ENCODE measurements at regions not wholly inside any gene's neighbourhood (a gene's known extent, or its start where the extent isn't known, plus 50 kb on each side); places are given as distances from the start of the nearest gene placed in this dataset.

DNA sequence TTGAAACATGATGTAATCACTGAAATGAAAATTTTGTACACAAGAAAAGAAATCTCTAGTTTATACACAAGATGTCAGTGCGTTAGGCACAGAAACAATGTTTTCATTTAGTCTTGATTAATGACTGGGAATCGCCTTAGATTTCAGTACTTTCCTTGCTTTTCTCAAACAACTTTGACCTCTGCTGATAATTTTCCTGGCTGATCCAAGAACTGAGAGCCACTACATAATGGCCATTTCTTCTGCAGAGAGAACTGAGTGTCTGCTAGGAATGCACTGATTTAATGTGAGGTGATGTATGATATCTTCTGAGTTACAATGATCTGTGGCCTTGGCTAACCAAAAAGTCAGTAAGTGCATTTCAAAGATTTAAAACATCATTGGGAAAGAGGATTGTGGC is 308.1 kb downstream of the CTH start:
- no peak overlapping the region for H3K4ac ChIP-seq (ENCODE audit: low read depth, low read length)
- Mint-ChIP-seq H3K36me3 (ENCODE audit: insufficient read depth in 1 of 3, low read depth in 3 of 3) (no peaks in the 10 kb centered on the region), H3K4me3 (no peak overlapping the region), H3K27ac (no peak overlapping the region), H3K27me3 (ENCODE audit: low read depth) (peaks cover 4% of the 10 kb centered on the region; the same call in 1 of the 2 replicates), H3K9me3 (no peaks in the 10 kb centered on the region), H3K4me1 (peaks cover 0 to 5% of the 10 kb centered on the region in 2 experiments; a peak in 2 of 4 replicates)
- H2AFZ ChIP-seq (ENCODE audit: low read length): no peak overlapping the region
- no peak overlapping the region for H3K56ac ChIP-seq (ENCODE audit: insufficient read length, low read depth, low read length)
- no peak overlapping the region for H2BK5ac ChIP-seq (ENCODE audit: insufficient read length, low read length)
- no peak overlapping the region for H3K14ac ChIP-seq (ENCODE audit: insufficient read depth, low read length)
- H3K23me2 ChIP-seq (ENCODE audit: insufficient read length, low read depth, low read length, poor library complexity, severe bottlenecking): no peaks in the 10 kb centered on the region
- H2AK5ac ChIP-seq (ENCODE audit: insufficient read length, low read length): no peak overlapping the region
- no peak overlapping the region for H3T11ph ChIP-seq (ENCODE audit: low read length)
- no peaks in the 10 kb centered on the region for H3K9me3 ChIP-seq (ENCODE audit: control insufficient read depth, low read depth, low read length)
- no peak overlapping the region for H2BK20ac ChIP-seq (ENCODE audit: low read depth, low read length, poor library complexity, severe bottlenecking)
- no peaks in the 10 kb centered on the region for H3K79me1 ChIP-seq (ENCODE audit: insufficient read depth, low read depth, low read length, poor library complexity, severe bottlenecking)
- H3K23ac ChIP-seq (ENCODE audit: insufficient read length, low read depth, low read length): no peak overlapping the region
- H3K18ac ChIP-seq (ENCODE audit: insufficient read length, low read depth, low read length): no peak overlapping the region
- no peak overlapping the region for H4K91ac ChIP-seq (ENCODE audit: insufficient read length, low read depth, low read length)
- no peaks in the 10 kb centered on the region for H3K79me2 ChIP-seq (ENCODE audit: insufficient read depth, low read length)
- no peak overlapping the region for H3K9ac ChIP-seq (ENCODE audit: extremely low read depth, insufficient read length, low read length)
- no peaks in the 10 kb centered on the region for H3K27me3 ChIP-seq (ENCODE audit: insufficient read depth, low read length)
- H2BK15ac ChIP-seq (ENCODE audit: low read depth, low read length): no peak overlapping the region
- TF ChIP-seq, protein P1, sequence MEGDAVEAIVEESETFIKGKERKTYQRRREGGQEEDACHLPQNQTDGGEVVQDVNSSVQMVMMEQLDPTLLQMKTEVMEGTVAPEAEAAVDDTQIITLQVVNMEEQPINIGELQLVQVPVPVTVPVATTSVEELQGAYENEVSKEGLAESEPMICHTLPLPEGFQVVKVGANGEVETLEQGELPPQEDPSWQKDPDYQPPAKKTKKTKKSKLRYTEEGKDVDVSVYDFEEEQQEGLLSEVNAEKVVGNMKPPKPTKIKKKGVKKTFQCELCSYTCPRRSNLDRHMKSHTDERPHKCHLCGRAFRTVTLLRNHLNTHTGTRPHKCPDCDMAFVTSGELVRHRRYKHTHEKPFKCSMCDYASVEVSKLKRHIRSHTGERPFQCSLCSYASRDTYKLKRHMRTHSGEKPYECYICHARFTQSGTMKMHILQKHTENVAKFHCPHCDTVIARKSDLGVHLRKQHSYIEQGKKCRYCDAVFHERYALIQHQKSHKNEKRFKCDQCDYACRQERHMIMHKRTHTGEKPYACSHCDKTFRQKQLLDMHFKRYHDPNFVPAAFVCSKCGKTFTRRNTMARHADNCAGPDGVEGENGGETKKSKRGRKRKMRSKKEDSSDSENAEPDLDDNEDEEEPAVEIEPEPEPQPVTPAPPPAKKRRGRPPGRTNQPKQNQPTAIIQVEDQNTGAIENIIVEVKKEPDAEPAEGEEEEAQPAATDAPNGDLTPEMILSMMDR (conservative IDR thresholded peaks at IDR 0.05): no peak
- H2BK12ac ChIP-seq (ENCODE audit: insufficient read length, low read depth, low read length): no peak overlapping the region
- no peak for DNase-seq
- no peaks in the 10 kb centered on the region for H4K20me1 ChIP-seq (ENCODE audit: control insufficient read depth, insufficient read depth, insufficient read length)
- H2BK120ac ChIP-seq (ENCODE audit: low read depth, low read length, poor library complexity, severe bottlenecking): no peak overlapping the region
- H4K8ac ChIP-seq (replicated peaks; ENCODE audit: insufficient read length, low read depth, low read length): no peak overlapping the region
- H3K27ac ChIP-seq (ENCODE audit: insufficient read length, low read depth, low read length): no peak overlapping the region
- H4K5ac ChIP-seq (ENCODE audit: insufficient read length, low read depth, low read length): no peak overlapping the region
- H3K4me1 ChIP-seq (ENCODE audit: insufficient read depth, low read length): no peaks in the 10 kb centered on the region
- H3K4me2 ChIP-seq (ENCODE audit: insufficient read depth, insufficient read length, low read length): no peak overlapping the region
- WGBS (ENCODE audit: extremely low coverage, insufficient read length, low lambda C conversion rate): no CpG with 5 or more reads among the region's 2 CpGs

All from H9 (cell line).